Progenitor cell of endocrine pancreas (in vitro differentiated cells): ENCODE measurements at regions not wholly inside any gene's neighbourhood (a gene's known extent, or its start where the extent isn't known, plus 50 kb on each side); places are given as distances from the start of the nearest gene placed in this dataset.

Experiments
- DNase-seq: peaks from one replicate; pipeline ENCODE4 v3.0.0; 2021; ENCODE audit warnings: low spot score; ENCODE audit not compliant: unreplicated experiment
- H3K27ac Mint-ChIP-seq: 2 replicates; pipeline ENCODE4 v1.8.0; 2021; ENCODE audit warnings: mild to moderate bottlenecking, moderate library complexity, mixed read lengths
- H3K27me3 Mint-ChIP-seq: 2 replicates; pipeline ENCODE4 v1.8.0; 2021; ENCODE audit warnings: mixed read lengths
- H3K36me3 Mint-ChIP-seq: 2 replicates; pipeline ENCODE4 v1.8.0; 2022; ENCODE audit warnings: mixed read lengths; ENCODE audit not compliant: insufficient read depth
- H3K4me1 Mint-ChIP-seq: 2 replicates; pipeline ENCODE4 v1.8.0; 2021; ENCODE audit warnings: low read depth, mixed read lengths
- H3K4me3 Mint-ChIP-seq: 2 replicates; pipeline ENCODE4 v1.8.0; 2021; ENCODE audit warnings: low read depth, mild to moderate bottlenecking, moderate library complexity, mixed read lengths
- H3K9me3 Mint-ChIP-seq: 2 replicates; pipeline ENCODE4 v1.8.0; 2021; ENCODE audit warnings: low read depth, mixed read lengths
- CTCF ChIP-seq: fragments of 200-600 bp; sonication (generic); IDR thresholded peaks from one replicate; pipeline ENCODE4 v1.5.0; 2021; ENCODE audit warnings: antibody characterized with exemption, mild to moderate bottlenecking; ENCODE audit not compliant: unreplicated experiment

GRCh38 chr18:28666216-28666615, 489.3 kb upstream of the CDH2 start:
- H3K4me1 Mint-ChIP-seq: no peaks in the 10 kb centered on the region

GRCh38 chr18:28657961-28658360, 481.0 kb upstream of the CDH2 start:
- no peak for TF ChIP-seq CTCF
- no peak for DNase-seq
- H3K36me3 Mint-ChIP-seq: no peaks in the 10 kb centered on the region
- no peaks in the 10 kb centered on the region for H3K4me1 Mint-ChIP-seq
- no peaks in the 10 kb centered on the region for H3K9me3 Mint-ChIP-seq
- H3K27me3 Mint-ChIP-seq: no peaks in the 10 kb centered on the region
- H3K27ac Mint-ChIP-seq: no peak overlapping the region
- no peak overlapping the region for H3K4me3 Mint-ChIP-seq

More at GRCh38 chr18:28666216-28666615, 489.3 kb upstream of the CDH2 start:
- no peak for TF ChIP-seq CTCF
- no peaks in the 10 kb centered on the region for H3K36me3 Mint-ChIP-seq
- no peaks in the 10 kb centered on the region for H3K9me3 Mint-ChIP-seq
- no peak for DNase-seq
- no peak overlapping the region for H3K27ac Mint-ChIP-seq
- H3K4me3 Mint-ChIP-seq: no peak overlapping the region
- no peaks in the 10 kb centered on the region for H3K27me3 Mint-ChIP-seq

GRCh38 chr18:28652654-28653053, 475.7 kb upstream of the CDH2 start:
- no peak for TF ChIP-seq CTCF
- Mint-ChIP-seq H3K4me1 (no peaks in the 10 kb centered on the region), H3K27ac (no peak overlapping the region), H3K4me3 (no peak overlapping the region), H3K36me3 (no peaks in the 10 kb centered on the region), H3K9me3 (no peaks in the 10 kb centered on the region), H3K27me3 (no peaks in the 10 kb centered on the region)
- DNase-seq: no peak

GRCh38 chr18:28651298-28651697, 474.4 kb upstream of the CDH2 start:
- Mint-ChIP-seq H3K27ac (no peak overlapping the region), H3K4me3 (no peak overlapping the region), H3K4me1 (no peaks in the 10 kb centered on the region)

GRCh38 chr18:28650860-28651259, 473.9 kb upstream of the CDH2 start:
- H3K27me3 Mint-ChIP-seq: no peaks in the 10 kb centered on the region
- no peak overlapping the region for H3K27ac Mint-ChIP-seq
- no peak for DNase-seq
- H3K4me1 Mint-ChIP-seq: no peaks in the 10 kb centered on the region
- no peaks in the 10 kb centered on the region for H3K9me3 Mint-ChIP-seq
- TF ChIP-seq CTCF: no peak
- H3K4me3 Mint-ChIP-seq: no peak overlapping the region
- no peaks in the 10 kb centered on the region for H3K36me3 Mint-ChIP-seq

More at GRCh38 chr18:28651298-28651697, 474.4 kb upstream of the CDH2 start:
- no peaks in the 10 kb centered on the region for H3K36me3 Mint-ChIP-seq
- DNase-seq: no peak
- no peaks in the 10 kb centered on the region for H3K27me3 Mint-ChIP-seq
- no peaks in the 10 kb centered on the region for H3K9me3 Mint-ChIP-seq
- TF ChIP-seq CTCF: no peak
